ENCODE measurements at regions not wholly inside any gene's neighbourhood (a gene's known extent, or its start where the extent isn't known, plus 50 kb on each side); places are given as distances from the start of the nearest gene placed in this dataset.
"Not testable (repeated sequence)": the region's sequence is repeated elsewhere in the genome, so short reads cannot be mapped to it uniquely, and the experiment has no call there.

DNA sequence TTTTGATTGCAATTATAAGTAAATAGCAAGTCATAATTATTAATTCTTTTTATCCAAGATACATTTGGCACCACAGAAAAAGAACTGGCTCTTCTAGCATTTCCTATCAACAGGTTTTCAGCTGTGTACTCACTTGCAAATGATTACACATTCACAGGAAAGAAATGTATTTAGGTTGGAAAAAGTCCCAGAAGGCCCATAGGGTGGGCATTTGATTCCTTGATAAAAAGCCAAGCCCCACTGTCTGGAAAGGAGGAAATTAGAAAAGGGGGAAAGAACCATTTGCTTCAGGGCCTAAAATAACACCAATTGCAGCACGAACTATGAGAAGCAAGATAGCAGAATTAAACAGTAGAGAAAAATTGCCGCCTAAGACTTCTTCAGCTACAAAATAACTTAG, 80.8 kb upstream of the COL1A2 start:
- DNase-seq (no peak), ATAC-seq (no peak)

DNA sequence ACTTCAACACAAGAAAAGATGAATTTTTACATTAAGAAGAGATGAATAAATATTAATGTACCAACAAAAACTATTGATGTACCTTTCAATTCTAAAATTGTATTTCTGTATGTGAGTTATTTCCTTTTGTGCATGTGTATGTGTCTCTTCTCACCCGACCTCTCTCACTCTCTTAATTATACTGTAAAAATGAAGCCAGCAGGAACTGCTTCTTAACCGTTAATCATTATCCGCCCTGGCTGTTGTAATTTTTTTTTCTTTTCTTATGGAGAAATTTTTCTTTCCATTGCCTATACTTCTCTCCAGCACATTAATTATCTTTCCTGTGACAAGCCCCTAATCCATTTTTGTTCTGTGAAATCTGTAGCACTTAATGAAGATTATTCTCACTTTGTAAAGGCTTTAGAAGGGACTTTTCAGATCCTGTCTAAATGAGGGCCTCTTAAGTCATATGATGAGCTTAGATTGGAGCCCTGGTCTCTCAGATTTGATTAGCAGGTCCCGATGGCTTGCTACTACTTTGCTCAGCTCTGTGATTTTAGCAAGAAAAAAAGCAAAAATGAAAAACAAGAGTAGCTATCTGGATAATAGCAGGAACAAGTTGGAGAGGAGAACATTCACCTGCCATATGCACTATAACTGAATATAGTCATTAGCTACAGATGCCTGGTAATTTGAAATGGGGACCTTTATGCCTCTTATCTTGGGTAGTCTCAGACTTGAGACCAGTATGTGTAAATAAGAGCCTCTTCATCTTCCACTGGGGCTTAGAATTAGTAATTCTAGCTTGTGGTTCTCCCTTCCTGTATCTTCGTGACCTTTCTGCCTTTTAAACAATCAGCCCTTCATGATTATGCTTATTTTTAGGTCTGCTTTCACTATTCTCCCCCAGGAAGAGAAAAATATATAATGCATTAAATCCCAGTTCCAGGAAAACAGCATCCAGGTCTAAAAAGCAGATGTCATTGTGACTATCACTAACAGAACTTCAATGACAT, 80.0 kb upstream of the COL1A2 start:
- ATAC-seq (no peak), DNase-seq (no peak)

DNA sequence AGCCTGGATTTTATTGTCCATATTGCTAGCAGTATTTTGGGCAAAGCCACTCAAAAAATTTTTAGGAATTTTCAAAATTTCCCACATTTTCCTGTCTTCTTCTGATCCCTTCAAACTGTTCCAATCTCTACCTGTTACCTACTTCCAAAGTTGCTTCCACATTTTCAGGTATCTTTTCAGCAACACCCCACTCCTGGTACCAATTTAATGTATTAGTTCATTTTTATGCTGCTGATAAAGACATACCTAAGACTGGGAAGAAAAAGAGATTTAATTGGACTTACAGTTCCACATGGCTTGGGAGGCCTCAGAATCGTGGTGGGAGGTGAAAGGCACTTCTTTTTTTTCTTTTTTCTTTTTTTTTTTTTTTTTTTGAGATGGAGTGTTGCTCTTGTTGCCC, 73.6 kb upstream of the COL1A2 start:
- not testable (repeated sequence) for DNase-seq, ATAC-seq

DNA sequence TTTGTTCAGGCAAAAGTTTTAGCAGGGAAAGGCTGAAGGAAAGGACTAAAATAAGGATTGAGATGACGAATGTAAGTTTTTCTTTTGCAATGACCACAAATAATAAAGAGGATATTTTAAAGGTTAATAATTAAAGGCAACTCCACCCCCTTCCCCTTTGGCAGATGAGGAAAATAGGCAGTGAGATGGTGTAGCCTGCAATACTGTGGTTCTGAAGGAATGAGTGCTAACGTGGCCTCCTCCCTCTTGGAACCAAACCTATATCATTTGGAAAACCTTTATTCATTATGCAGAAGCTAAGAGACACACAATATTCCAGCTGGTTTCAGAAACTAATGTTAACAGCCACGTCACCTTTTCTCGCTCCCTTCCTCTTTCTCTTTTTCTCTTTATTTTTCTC, 70.9 kb upstream of the COL1A2 start:
- DNase-seq: no peak
- no peak for ATAC-seq

DNA sequence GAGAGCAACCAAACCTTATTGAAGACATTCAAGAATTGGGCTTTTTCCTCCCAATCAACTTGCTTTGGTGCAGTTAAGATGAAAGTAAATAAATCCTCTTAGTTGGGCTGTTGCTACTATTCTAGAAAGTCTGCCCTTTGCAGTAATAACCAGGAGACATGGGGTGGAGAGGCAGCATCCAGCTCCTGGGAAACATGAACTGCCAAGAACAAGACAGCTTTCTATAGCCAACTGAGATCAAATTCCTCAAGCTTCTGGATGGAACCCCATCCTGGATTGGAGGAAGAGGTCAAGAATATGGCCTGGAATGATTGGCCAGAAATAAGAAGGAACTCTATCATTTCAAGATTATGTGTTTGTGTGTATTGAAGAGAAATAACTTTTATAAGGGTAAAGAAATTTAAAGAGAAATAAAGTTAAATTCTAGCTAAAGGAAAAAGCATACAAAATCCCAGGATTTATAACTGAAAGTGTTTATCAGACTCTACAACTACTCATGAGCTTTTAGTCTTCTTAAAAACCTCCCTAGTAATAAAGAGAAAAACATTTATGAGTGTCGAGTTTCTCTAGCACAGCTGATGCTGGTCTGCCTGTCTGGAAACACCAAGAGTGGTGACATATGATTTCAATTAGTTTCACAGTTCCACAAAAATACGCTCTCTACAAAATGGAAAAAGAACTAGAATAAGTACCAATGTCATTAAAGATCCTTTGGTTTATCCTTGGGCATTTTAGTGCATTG, 70.1 kb upstream of the COL1A2 start:
- DNase-seq (no peak), ATAC-seq (no peak)

DNA sequence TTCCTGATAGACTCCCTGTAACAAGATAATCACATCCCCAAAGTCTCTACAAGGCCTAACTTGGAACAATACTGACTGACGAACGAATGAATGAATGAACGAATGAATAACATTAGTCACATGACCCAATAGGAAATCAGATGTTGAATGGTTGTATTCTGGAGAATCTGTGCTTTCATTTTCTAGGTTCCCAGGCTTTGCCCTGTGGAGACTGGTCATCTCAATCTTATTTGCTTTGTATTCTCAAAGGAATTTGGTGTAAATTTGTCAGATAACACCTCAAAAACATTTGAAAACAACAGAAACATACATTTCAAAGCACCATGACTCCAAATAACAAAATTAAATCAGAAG, 69.6 kb upstream of the COL1A2 start:
- ATAC-seq (no peak), DNase-seq (no peak)

DNA sequence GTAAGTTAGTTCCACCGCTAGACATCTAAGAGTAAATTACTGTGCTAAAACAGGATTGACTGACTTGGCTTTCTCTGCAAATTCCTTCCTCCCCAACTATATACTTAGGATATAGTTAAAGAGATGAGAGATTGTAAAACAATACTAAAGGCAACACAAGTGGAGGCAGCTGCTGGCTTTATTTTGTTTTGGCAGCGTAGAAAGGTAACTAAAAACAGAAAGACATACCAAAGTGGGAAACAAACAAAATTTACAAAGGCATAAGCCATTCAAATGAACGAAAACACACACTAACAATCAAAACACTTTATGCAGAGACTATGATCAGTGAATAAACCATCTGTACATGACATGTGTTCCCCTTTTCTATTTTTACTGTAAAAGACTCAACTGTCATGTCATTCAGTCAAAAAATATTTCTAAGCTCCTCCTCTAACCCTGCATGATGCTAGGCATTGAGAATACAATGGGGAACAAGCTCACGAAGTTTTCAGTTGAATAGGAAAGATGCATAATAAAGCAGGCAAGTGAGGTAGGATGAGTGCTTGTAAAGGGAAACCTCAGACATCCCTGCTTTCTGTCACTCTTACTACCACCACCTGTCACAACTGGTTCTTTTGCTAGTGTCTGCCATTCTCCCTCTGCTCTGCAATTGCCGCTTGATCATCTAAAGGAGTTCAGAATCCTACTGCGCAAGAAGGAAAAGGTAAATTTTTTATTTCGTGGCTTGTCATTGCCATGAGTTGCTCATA, 64.2 kb upstream of the COL1A2 start:
- no peak for ATAC-seq
- no peak for DNase-seq

DNA sequence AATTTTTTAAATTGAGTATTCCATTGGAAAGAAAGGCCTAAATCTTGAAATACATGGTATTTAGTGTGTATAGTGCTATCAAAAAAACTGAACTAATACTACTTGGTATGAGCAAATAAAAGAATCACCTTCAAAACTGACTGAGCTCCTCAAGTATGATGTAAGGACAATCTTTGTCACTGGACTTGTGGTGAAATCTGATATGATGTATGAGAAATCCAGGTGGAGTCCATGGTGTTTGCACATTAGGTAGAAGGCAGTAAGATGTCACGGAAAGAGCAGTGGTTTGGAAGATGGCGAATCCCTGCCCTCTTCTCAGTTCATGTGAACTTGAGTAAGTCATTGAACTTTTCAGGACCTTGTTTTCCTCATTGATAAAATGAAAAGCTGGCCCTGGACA, 62.1 kb upstream of the COL1A2 start:
- DNase-seq (no peak), ATAC-seq (no peak)

DNA sequence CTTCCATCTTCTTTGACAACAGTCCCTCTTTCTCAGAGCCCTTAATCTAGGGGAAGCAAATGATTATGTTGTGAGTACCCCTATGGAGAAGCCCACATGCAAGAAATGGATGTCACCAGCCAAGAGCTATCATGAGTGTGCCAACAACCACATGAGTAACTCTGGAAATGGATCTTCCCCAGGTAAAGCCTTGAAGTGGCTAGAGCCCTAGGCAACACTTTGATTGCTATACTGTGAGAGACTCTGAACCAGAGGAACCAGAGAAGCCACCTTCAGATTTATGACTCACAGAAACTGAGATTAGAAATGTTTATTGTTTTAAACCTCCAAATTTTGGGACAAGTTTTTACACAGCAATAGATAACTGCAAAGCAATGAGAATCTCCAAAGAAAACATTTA, 60.9 kb upstream of the COL1A2 start:
- DNase-seq (no peak), ATAC-seq (no peak)

DNA sequence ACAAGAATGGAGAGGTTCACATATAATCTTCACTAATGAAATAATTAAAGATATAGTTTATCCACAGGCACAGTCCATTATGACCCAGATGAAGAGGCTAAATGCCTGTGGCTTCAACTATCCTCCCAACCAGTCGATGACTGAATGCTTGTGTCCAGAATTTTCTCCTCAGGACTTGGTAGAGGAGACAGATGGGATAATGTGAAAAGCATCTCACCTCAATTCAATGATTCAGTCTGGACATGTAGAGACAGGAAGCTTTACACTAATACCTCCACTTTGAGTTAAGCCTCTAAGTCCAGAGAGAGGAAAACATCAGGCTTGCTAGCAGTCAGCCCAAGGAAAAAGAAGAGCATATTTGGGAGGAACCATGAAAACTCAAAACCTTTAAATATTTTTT, 59.1 kb upstream of the COL1A2 start:
- ATAC-seq (no peak), DNase-seq (no peak)

DNA sequence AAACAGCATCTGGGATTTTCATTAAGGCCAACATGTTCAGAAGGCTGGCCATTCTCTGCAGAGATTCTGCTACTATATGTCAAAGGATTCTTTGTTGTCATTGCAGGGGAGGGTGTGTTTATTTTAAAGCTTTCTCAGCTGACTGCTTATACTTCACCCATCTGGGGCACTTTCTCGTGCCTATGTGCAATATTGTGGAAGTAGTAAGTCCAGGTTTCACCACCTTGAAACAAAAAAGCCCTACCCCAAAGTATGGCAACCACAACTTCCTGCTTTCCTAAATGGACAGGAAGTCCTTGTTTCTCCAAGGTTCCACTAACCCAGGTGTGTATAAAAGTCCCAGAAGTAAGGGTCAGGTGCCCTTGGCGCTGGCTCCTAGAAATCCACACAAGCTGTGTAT, 58.7 kb upstream of the COL1A2 start:
- no peak for DNase-seq

DNA sequence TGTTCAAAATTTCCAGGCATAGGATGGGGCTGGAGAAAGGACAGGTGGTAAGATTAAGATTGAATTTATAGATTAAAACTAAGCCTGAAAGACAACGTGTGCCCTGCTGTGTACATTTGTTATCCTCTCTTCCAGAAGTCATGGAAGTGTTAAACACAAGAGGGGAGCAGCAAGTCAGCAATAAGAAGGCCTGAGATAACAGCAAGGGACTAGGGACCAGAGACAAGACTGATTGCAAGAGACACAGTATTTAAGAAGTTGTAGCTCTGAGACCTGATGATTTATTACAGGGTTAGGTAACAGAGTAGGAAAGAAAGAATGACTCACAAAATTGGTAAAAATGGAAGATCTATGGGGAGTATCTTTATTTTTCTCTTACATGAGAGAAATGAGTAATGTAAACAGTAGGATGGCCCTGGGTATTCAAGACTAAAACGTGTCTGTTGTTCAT, 55.7 kb upstream of the COL1A2 start:
- DNase-seq: no peak
- ATAC-seq: no peak

More for the DNA sequence above, 58.7 kb upstream of the COL1A2 start:
- ATAC-seq: no peak

DNA sequence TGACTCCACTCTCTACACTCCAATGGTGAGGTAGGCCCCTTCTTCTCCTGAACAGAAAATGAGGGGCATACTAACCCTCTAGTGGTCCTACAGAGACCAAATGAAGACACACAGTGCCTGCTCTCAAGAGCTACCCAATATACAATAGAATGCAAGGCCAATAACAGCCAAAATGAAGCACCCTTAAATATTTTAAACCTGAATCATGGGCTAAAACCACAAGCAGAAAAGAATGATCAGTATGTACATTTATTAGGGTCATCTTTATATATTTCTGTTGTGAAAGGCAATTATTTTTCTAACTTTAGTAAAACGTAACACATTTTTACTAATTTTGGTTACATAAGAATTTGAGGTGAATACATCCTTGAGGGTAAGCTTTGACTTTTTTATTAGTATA, 49.9 kb upstream of the COL1A2 start:
- ATAC-seq: no peak
- DNase-seq: no peak
